H9 (cell line): ENCODE measurements at regions not wholly inside any gene's neighbourhood (a gene's known extent, or its start where the extent isn't known, plus 50 kb on each side); places are given as distances from the start of the nearest gene placed in this dataset.

Experiments
- DNase-seq: peaks from one replicate; pipeline ENCODE4 v3.0.0-alpha.2; 2017
- H2AFZ ChIP-seq: one replicate; pipeline ENCODE4 v1.6.1; 2013; ENCODE audit warnings: mild to moderate bottlenecking, low read length, control low read depth, moderate library complexity
- H2AK5ac ChIP-seq: 2 replicates; pipeline ENCODE4 v1.6.1; 2013; ENCODE audit warnings: low read length, control low read depth, mixed read lengths; ENCODE audit not compliant: insufficient read length
- H2BK120ac ChIP-seq: one replicate; pipeline ENCODE4 v1.6.1; 2013; ENCODE audit warnings: low read depth, mild to moderate bottlenecking, low read length, control low read depth, inconsistent platforms; ENCODE audit not compliant: poor library complexity, severe bottlenecking
- H2BK12ac ChIP-seq: 2 replicates; pipeline ENCODE4 v1.6.1; 2013; ENCODE audit warnings: low read length, control low read depth, mixed read lengths, low read depth; ENCODE audit not compliant: insufficient read length
- H2BK15ac ChIP-seq: 2 replicates; pipeline ENCODE4 v1.6.1; 2013; ENCODE audit warnings: low read depth, low read length, control low read depth
- H2BK20ac ChIP-seq: one replicate; pipeline ENCODE4 v1.6.1; 2013; ENCODE audit warnings: low read depth, mild to moderate bottlenecking, low read length, control low read depth, inconsistent platforms; ENCODE audit not compliant: poor library complexity, severe bottlenecking
- H2BK5ac ChIP-seq: 2 replicates; pipeline ENCODE4 v1.6.1; 2013; ENCODE audit warnings: low read length, control low read depth, mixed read lengths; ENCODE audit not compliant: insufficient read length
- H3K14ac ChIP-seq: 2 replicates; pipeline ENCODE4 v1.6.1; 2013; ENCODE audit warnings: low read length, control low read depth; ENCODE audit not compliant: insufficient read depth
- H3K18ac ChIP-seq: 2 replicates; pipeline ENCODE4 v1.6.1; 2013; ENCODE audit warnings: low read depth, mild to moderate bottlenecking, mixed read lengths, low read length, control low read depth; ENCODE audit not compliant: insufficient read length
- H3K23ac ChIP-seq: 2 replicates; pipeline ENCODE4 v1.6.1; 2013; ENCODE audit warnings: low read length, control low read depth, mixed read lengths, low read depth; ENCODE audit not compliant: insufficient read length
- H3K23me2 ChIP-seq: 2 replicates; pipeline ENCODE4 v1.6.1; 2013; ENCODE audit warnings: low read depth, mild to moderate bottlenecking, mixed read lengths, low read length, control low read depth; ENCODE audit not compliant: insufficient read length, poor library complexity, severe bottlenecking
- H3K27ac ChIP-seq: 2 replicates; pipeline ENCODE4 v1.5.1; 2013; ENCODE audit warnings: low read length, control low read depth, mixed read lengths, low read depth; ENCODE audit not compliant: insufficient read length
- H3K27me3 ChIP-seq: 2 replicates; pipeline ENCODE4 v1.6.1; 2013; ENCODE audit warnings: low read length, control low read depth, inconsistent platforms; ENCODE audit not compliant: insufficient read depth
- H3K4ac ChIP-seq: 2 replicates; pipeline ENCODE4 v1.6.1; 2013; ENCODE audit warnings: low read depth, mild to moderate bottlenecking, control low read depth, inconsistent platforms, low read length, moderate library complexity
- H3K4me1 ChIP-seq: 2 replicates; pipeline ENCODE4 v1.6.1; 2013; ENCODE audit warnings: low read length, control low read depth, inconsistent platforms; ENCODE audit not compliant: insufficient read depth
- H3K4me2 ChIP-seq: 2 replicates; pipeline ENCODE4 v1.6.1; 2013; ENCODE audit warnings: low read length, control low read depth, mixed read lengths; ENCODE audit not compliant: insufficient read length, insufficient read depth
- H3K56ac ChIP-seq: 2 replicates; pipeline ENCODE4 v1.6.1; 2013; ENCODE audit warnings: low read depth, mild to moderate bottlenecking, mixed read lengths, low read length, control low read depth; ENCODE audit not compliant: insufficient read length
- H3K79me1 ChIP-seq: 2 replicates; pipeline ENCODE4 v1.6.1; 2013; ENCODE audit warnings: low read depth, mild to moderate bottlenecking, moderate library complexity, low read length, control low read depth, inconsistent platforms; ENCODE audit not compliant: insufficient read depth, poor library complexity, severe bottlenecking
- H3K79me2 ChIP-seq: 2 replicates; pipeline ENCODE4 v1.6.1; 2013; ENCODE audit warnings: low read length, control low read depth, inconsistent platforms; ENCODE audit not compliant: insufficient read depth
- H3K9ac ChIP-seq: 2 replicates; pipeline ENCODE4 v1.6.1; 2013; ENCODE audit warnings: low read length, control low read depth, mixed read lengths; ENCODE audit not compliant: insufficient read length; ENCODE audit errors: extremely low read depth
- H3K9me3 ChIP-seq: one replicate; pipeline ENCODE4 v1.6.1; 2013; ENCODE audit warnings: low read depth, low read length, inconsistent platforms; ENCODE audit not compliant: control insufficient read depth
- H3T11ph ChIP-seq: one replicate; pipeline ENCODE4 v1.6.1; 2013; ENCODE audit warnings: mild to moderate bottlenecking, low read length, control low read depth, inconsistent platforms
- H4K20me1 ChIP-seq: one replicate; pipeline ENCODE4 v1.6.1; 2013; ENCODE audit not compliant: control insufficient read depth, insufficient read length, insufficient read depth
- H4K5ac ChIP-seq: 2 replicates; pipeline ENCODE4 v1.6.1; 2013; ENCODE audit warnings: low read depth, mild to moderate bottlenecking, mixed read lengths, low read length, control low read depth; ENCODE audit not compliant: insufficient read length
- H4K8ac ChIP-seq: replicated peaks from 2 replicates; pipeline ENCODE4 v1.6.1; 2013; ENCODE audit warnings: low read length, control low read depth, mixed read lengths, low read depth; ENCODE audit not compliant: insufficient read length
- H4K91ac ChIP-seq: 2 replicates; pipeline ENCODE4 v1.6.1; 2013; ENCODE audit warnings: low read depth, mild to moderate bottlenecking, moderate library complexity, mixed read lengths, low read length, control low read depth; ENCODE audit not compliant: insufficient read length
- H3K27ac Mint-ChIP-seq, 3 experiments: 2 replicates in 2 of 3; 3 replicates in 1 of 3; pipeline ENCODE4 v1.8.0; 2020 to 2021; ENCODE audit warnings: mixed read lengths in 3 of 3, mild to moderate bottlenecking in 1 of 3, moderate library complexity in 1 of 3
- H3K27me3 Mint-ChIP-seq: 2 replicates; pipeline ENCODE4 v1.8.0; 2021; ENCODE audit warnings: low read depth, mild to moderate bottlenecking, moderate library complexity, mixed read lengths
- H3K36me3 Mint-ChIP-seq, 3 experiments: 2 replicates in 2 of 3; 3 replicates in 1 of 3; pipeline ENCODE4 v1.8.0; 2020 to 2021; ENCODE audit warnings: low read depth in 3 of 3, mixed read lengths in 3 of 3; ENCODE audit not compliant: insufficient read depth in 1 of 3
- H3K4me1 Mint-ChIP-seq, 2 experiments: 2 replicates each; pipeline ENCODE4 v1.8.0; 2020; ENCODE audit warnings: mixed read lengths in 2 of 2
- H3K4me3 Mint-ChIP-seq, 2 experiments: 2 replicates in 1 of 2; 3 replicates in 1 of 2; pipeline ENCODE4 v1.8.0; 2020 to 2021; ENCODE audit warnings: mild to moderate bottlenecking in 2 of 2, mixed read lengths in 2 of 2, moderate library complexity in 1 of 2
- H3K9me3 Mint-ChIP-seq, 2 experiments: 2 replicates in 1 of 2; 3 replicates in 1 of 2; pipeline ENCODE4 v1.8.0; 2020; ENCODE audit warnings: mild to moderate bottlenecking in 2 of 2, mixed read lengths in 2 of 2, moderate library complexity in 1 of 2
- WGBS: extraction: QIAGEN DNeasy Blood & Tissue Kit; methylation state at CpG from one replicate; pipeline ENCODE4 v1.1.7; 2013; ENCODE audit warnings: missing lambda C conversion rate, low lambda C conversion rate, mixed read lengths; ENCODE audit not compliant: insufficient read length; ENCODE audit errors: extremely low coverage; 5-methylcytosine and 5-hydroxymethylcytosine counted together
- TF ChIP-seq, protein P1 (sequence below): fragments of 200-600 bp; sonication (generic); conservative IDR thresholded peaks from 3 replicates; pipeline ENCODE4 v1.8.0; 2021; ENCODE audit warnings: antibody characterized with exemption, mild to moderate bottlenecking

DNA sequence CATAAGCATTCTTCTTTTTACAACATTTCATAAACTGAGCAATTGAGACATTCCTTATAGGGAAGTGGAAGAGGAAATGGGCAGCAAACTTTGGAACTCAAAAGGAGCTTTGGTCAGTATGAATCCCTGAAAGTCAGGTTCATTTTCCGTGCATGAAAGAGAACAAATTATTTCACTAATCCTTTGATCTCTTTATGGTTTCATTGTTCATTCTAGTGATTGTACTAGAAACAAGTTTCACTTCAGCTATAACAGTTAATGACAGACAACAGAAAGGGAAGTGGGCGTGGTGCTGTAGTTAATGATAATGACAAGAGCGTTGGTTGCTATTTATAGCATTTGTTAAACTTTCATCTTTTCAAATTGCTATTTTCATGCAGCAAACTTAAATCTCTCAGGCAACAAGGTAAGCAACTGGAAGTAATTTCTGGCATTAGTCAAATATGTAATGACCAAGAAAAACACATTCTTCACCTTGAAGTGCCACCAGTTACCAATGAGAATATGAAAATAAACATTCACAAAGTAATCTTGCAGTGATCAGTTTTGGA lies 98.4 kb downstream of the AREG start:
- WGBS = no CpG with 5 or more reads among the region's 3 CpGs
- Histone ChIP-seq H3K56ac (no peak overlapping the region), H2BK120ac (no peak overlapping the region), H3K4me1 (peaks cover 2% of the 10 kb centered on the region; the same call in 1 of the 2 replicates), H2BK15ac (no peak overlapping the region), H3K79me2 (no peaks in the 10 kb centered on the region), H3K9me3 (no peaks in the 10 kb centered on the region), H3K27me3 (no peaks in the 10 kb centered on the region), H4K8ac (no peak overlapping the region), H3T11ph (no peak overlapping the region), H4K5ac (no peak overlapping the region), H2BK20ac (no peak overlapping the region), H3K4ac (no peak overlapping the region), H2BK5ac (no peak overlapping the region), H3K14ac (no peak overlapping the region), H3K79me1 (no peaks in the 10 kb centered on the region), H3K23ac (no peak overlapping the region), H3K9ac (no peak overlapping the region), H4K20me1 (no peaks in the 10 kb centered on the region), H3K4me2 (no peak overlapping the region), H4K91ac (no peak overlapping the region), H2BK12ac (no peak overlapping the region), H2AFZ (no peak overlapping the region), H3K23me2 (no peaks in the 10 kb centered on the region), H3K18ac (no peak overlapping the region), H3K27ac (no peak overlapping the region), H2AK5ac (no peak overlapping the region)
- H3K27me3 Mint-ChIP-seq = no peaks in the 10 kb centered on the region
- DNase-seq = no peak
- TF ChIP-seq, protein P1, sequence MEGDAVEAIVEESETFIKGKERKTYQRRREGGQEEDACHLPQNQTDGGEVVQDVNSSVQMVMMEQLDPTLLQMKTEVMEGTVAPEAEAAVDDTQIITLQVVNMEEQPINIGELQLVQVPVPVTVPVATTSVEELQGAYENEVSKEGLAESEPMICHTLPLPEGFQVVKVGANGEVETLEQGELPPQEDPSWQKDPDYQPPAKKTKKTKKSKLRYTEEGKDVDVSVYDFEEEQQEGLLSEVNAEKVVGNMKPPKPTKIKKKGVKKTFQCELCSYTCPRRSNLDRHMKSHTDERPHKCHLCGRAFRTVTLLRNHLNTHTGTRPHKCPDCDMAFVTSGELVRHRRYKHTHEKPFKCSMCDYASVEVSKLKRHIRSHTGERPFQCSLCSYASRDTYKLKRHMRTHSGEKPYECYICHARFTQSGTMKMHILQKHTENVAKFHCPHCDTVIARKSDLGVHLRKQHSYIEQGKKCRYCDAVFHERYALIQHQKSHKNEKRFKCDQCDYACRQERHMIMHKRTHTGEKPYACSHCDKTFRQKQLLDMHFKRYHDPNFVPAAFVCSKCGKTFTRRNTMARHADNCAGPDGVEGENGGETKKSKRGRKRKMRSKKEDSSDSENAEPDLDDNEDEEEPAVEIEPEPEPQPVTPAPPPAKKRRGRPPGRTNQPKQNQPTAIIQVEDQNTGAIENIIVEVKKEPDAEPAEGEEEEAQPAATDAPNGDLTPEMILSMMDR = no peak
- no peak overlapping the region for H3K4me3 Mint-ChIP-seq
- H3K9me3 Mint-ChIP-seq = no peaks in the 10 kb centered on the region
- H3K36me3 Mint-ChIP-seq = no peaks in the 10 kb centered on the region
- peaks cover 11 to 16% of the 10 kb centered on the region in 2 experiments for H3K4me1 Mint-ChIP-seq
- no peak overlapping the region for H3K27ac Mint-ChIP-seq
